ENCODE measurements at regions not wholly inside any gene's neighbourhood (a gene's known extent, or its start where the extent isn't known, plus 50 kb on each side); places are given as distances from the start of the nearest gene placed in this dataset.

DNA sequence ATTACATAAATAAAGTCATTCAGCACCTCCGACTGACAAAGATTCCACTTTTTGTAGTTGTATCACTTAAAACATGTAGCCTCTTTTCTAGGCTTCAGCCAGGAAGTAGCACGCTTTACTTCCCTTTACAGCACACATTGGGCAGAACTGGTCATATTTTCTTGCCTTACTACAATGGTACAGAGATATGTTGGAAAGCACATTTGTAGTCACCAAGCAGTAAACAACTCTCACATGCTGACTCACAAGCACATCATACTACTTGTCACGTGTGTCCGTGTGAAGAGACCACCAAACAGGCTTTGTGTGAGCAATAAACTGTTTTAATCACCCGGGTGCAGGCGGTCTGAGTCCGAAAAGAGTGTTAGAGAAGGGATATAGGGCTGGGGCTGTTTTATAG lies 1071.8 kb downstream of the DNAJB9 start:
- TF ChIP-seq EZH2 (IDR thresholded peaks at IDR 0.05; ENCODE audit: borderline replicate concordance, low read length) (no peak), CTCF (IDR thresholded peaks at IDR 0.05; ENCODE audit: low read length) (no peak)
